Cerebellar nuclear complex (tissue), 1 donor: ENCODE measurements at regions not wholly inside any gene's neighbourhood (a gene's known extent, or its start where the extent isn't known, plus 50 kb on each side); places are given as distances from the start of the nearest gene placed in this dataset.
"Not testable (repeated sequence)": the region's sequence is repeated elsewhere in the genome, so short reads cannot be mapped to it uniquely, and the experiment has no call there.

Source experiments
- DNase-seq, 2 experiments: peaks; one replicate each; lab custom pipeline; 2025; lab: John Stamatoyannopoulos, UW

GRCh38 chr21:15932726-15933125, 202.9 kb downstream of the USP25 start:
- DNase-seq = no peak

GRCh38 chr21:15935530-15935929, 205.7 kb downstream of the USP25 start:
- no peak for DNase-seq

- no peak for DNase-seq
Measured at GRCh38 chr21:15943009-15943666, 213.4 kb downstream of the USP25 start.

- no peak for DNase-seq
Measured at GRCh38 chr21:15947677-15948076, 217.9 kb downstream of the USP25 start.

GRCh38 chr21:15953551-15954116, 223.9 kb downstream of the USP25 start:
- no peak for DNase-seq

- no peak for DNase-seq
Measured at GRCh38 chr21:15964236-15964855, 234.6 kb downstream of the USP25 start.

GRCh38 chr21:15966231-15966630, 236.4 kb downstream of the USP25 start:
- DNase-seq = no peak

GRCh38 chr21:15966651-15967050, 236.9 kb downstream of the USP25 start:
- no peak for DNase-seq

GRCh38 chr21:15967661-15968060, 237.9 kb downstream of the USP25 start:
- DNase-seq = no peak

- no peak for DNase-seq
Measured at GRCh38 chr21:15968776-15969310, 239.1 kb downstream of the USP25 start.

GRCh38 chr21:15976807-15977206, 247.0 kb downstream of the USP25 start:
- DNase-seq = no peak

GRCh38 chr21:15978215-15978738, 248.5 kb downstream of the USP25 start:
- DNase-seq = no peak

GRCh38 chr21:15979493-15979892, 249.7 kb downstream of the USP25 start:
- not testable (repeated sequence) for DNase-seq

- DNase-seq = no peak
Measured at GRCh38 chr21:15986277-15986676, 256.5 kb downstream of the USP25 start.

- DNase-seq = no peak
Measured at GRCh38 chr21:15992171-15992570, 262.4 kb downstream of the USP25 start.

GRCh38 chr21:15993951-15994350, 264.2 kb downstream of the USP25 start:
- no peak for DNase-seq

GRCh38 chr21:15999741-16000140, 270.0 kb downstream of the USP25 start:
- DNase-seq = no peak

- DNase-seq = no peak
Measured at GRCh38 chr21:16002874-16003466, 273.2 kb downstream of the USP25 start.

GRCh38 chr21:16004086-16004485, 274.3 kb downstream of the USP25 start:
- no peak for DNase-seq

- no peak for DNase-seq
Measured at GRCh38 chr21:16004523-16004922, 274.7 kb downstream of the USP25 start.

GRCh38 chr21:16005996-16006395, 276.2 kb downstream of the USP25 start:
- no peak for DNase-seq

- DNase-seq = no peak
Measured at GRCh38 chr21:16007943-16008342, 278.2 kb downstream of the USP25 start.

- DNase-seq = no peak
Measured at GRCh38 chr21:16011719-16012118, 281.9 kb downstream of the USP25 start.
